ENCODE measurements at regions not wholly inside any gene's neighbourhood (a gene's known extent, or its start where the extent isn't known, plus 50 kb on each side); places are given as distances from the start of the nearest gene placed in this dataset.

DNA sequence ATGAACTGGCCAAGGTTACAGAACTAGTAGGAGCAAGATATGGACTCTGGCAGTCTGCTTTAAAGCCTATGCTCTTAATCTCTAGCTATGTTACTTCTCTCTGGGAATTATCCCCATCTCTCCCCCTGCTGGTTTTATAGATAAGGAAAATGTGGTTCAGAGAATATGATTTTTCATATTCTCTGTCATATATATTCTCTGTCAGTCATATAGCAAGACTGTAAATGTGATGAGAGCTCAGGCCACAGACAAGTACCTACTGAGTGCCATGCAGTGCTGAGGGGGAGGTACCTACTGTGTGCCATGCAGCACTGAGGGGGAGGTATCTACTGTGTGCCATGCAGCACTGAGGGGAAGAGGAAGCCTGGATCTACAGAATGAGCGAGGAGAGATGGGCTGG lies 220.3 kb upstream of the FGGY start:
- peak in 3 of 4 experiments; percentile 12 to 66 (median 59) for DNase-seq (ENCODE audit: extremely low read depth in 1 of 4, low spot score in 3 of 4)
- H3K9ac ChIP-seq (ENCODE audit: insufficient read depth in 1 of 2, low read depth in 2 of 2, low read length in 2 of 2): no peak overlapping the region; a peak in 1 of 4 replicates
- no peak overlapping the region for H3K27ac ChIP-seq (ENCODE audit: extremely low read depth, low read depth, low read length)
- in situ Hi-C loops (cut with MboI): no loop called here
- H2AFZ ChIP-seq (ENCODE audit: low read depth, low read length): no peak overlapping the region
- no peak overlapping the region for H3K4me3 ChIP-seq
- peak; percentile 88 for ATAC-seq
- CTCF ChIA-PET (ENCODE audit: low intra/inter-chr PET ratio): interaction anchor here (0.6 kb wide), 1 partner anchor 12 kb away, joined by 3 read pairs; no protein-coding TSS in a partner anchor
- 45% methylated on average over 1 of the region's 1 CpG for WGBS (ENCODE audit: insufficient coverage, low coverage, missing lambda C conversion rate)
- no peaks in the 10 kb centered on the region for H3K79me2 ChIP-seq (ENCODE audit: control insufficient read depth, insufficient read depth, low read length)
- no peaks in the 10 kb centered on the region; the same call in 1 of the 2 replicates for H4K20me1 ChIP-seq (replicated peaks; ENCODE audit: control insufficient read depth, insufficient read depth, low read length)
- H3K27me3 ChIP-seq (ENCODE audit: control insufficient read depth in 2 of 2, insufficient read depth in 2 of 2, low read length in 2 of 2): no peaks in the 10 kb centered on the region
- FAIRE-seq: peak; percentile 85
- H3K9me1 ChIP-seq (ENCODE audit: control insufficient read depth, insufficient read depth, low read length): no peaks in the 10 kb centered on the region
- POLR2A ChIA-PET: interaction anchor here (0.5 to 1.4 kb wide), 4 partner anchors 8 to 293 kb away, joined by 3 to 5 read pairs (median 3); partner anchors contain the start of gene JUN
- BruUV-seq (replicated peaks): no TSS peak
- peaks cover 12 to 23% of the 10 kb centered on the region in 2 experiments for H3K4me1 ChIP-seq (replicated peaks in 1 of 2; ENCODE audit: control insufficient read depth in 2 of 2, insufficient read depth in 2 of 2, low read length in 2 of 2)
- H3K9me3 ChIP-seq (replicated peaks; ENCODE audit: control insufficient read depth, insufficient read depth, low read depth, low read length): no peaks in the 10 kb centered on the region
- H3K36me3 ChIP-seq (ENCODE audit: control insufficient read depth, insufficient read depth, low read length): no peaks in the 10 kb centered on the region
- 0 out of 2 replicates have a peak overlapping the region, but pooled peaks have one; percentile 12 for H3K4me2 ChIP-seq (ENCODE audit: insufficient read depth, low read length)
- intact Hi-C loops (cut with micrococcal nuclease): loop anchor here (10.0 kb wide), 1 partner anchor 292 kb away; the partner anchor contains the start of gene JUN
- TF ChIP-seq ZNF584 (CRISPR knock-in tag; IDR thresholded peaks at IDR 0.05; ENCODE audit: low read depth) (no peak), FOXK2 (conservative IDR thresholded peaks at IDR 0.05 in 1 of 2, IDR thresholded peaks at IDR 0.05 in 1 of 2; ENCODE audit: low read depth in 2 of 2) (no peak), ARID1B (IDR thresholded peaks at IDR 0.05) (peak; percentile 86), EP300 (IDR thresholded peaks at IDR 0.05; ENCODE audit: low read length) (peak; percentile 52; the same call in 1 of the 2 replicates), RBM39 (optimal IDR thresholded peaks at IDR 0.05; ENCODE audit: low read depth, low read length) (no peak), CBFB (CRISPR knock-in tag; IDR thresholded peaks at IDR 0.05) (no peak), ZNF274 (IDR thresholded peaks at IDR 0.05; ENCODE audit: borderline replicate concordance, low read depth, low read length) (no peak), SIX5 (IDR thresholded peaks at IDR 0.05; ENCODE audit: borderline replicate concordance in 1 of 2, insufficient read depth in 1 of 2, low read depth in 1 of 2, low read length in 2 of 2) (no peak), KAT8 (IDR thresholded peaks at IDR 0.05; ENCODE audit: low read depth) (no peak), KLF1 (tag; IDR thresholded peaks at IDR 0.05) (no peak), NCOA6 (IDR thresholded peaks at IDR 0.05) (no peak), PHB (CRISPR knock-in tag; IDR thresholded peaks at IDR 0.05) (no peak), ESRRB (CRISPR knock-in tag; IDR thresholded peaks at IDR 0.05; ENCODE audit: borderline replicate concordance) (no peak), ZNF79 (CRISPR knock-in tag; IDR thresholded peaks at IDR 0.05; ENCODE audit: low read depth) (no peak), ZNF324 (CRISPR knock-in tag; IDR thresholded peaks at IDR 0.05) (no peak), STAT5A (IDR thresholded peaks at IDR 0.05; ENCODE audit: borderline replicate concordance, low read length) (peak; percentile 43; the same call in 1 of the 2 replicates), TSC22D4 (tag; IDR thresholded peaks at IDR 0.05) (no peak), NFE2 (IDR thresholded peaks at IDR 0.05; ENCODE audit: low read depth) (no peak), POLR2AphosphoS5 (IDR thresholded peaks at IDR 0.05; ENCODE audit: control insufficient read depth, insufficient read depth, low read depth, low read length) (no peak)
- TF ChIP-seq, protein P1, sequence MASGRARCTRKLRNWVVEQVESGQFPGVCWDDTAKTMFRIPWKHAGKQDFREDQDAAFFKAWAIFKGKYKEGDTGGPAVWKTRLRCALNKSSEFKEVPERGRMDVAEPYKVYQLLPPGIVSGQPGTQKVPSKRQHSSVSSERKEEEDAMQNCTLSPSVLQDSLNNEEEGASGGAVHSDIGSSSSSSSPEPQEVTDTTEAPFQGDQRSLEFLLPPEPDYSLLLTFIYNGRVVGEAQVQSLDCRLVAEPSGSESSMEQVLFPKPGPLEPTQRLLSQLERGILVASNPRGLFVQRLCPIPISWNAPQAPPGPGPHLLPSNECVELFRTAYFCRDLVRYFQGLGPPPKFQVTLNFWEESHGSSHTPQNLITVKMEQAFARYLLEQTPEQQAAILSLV (tag; IDR thresholded peaks at IDR 0.05): no peak
- TF ChIP-seq, protein P2, sequence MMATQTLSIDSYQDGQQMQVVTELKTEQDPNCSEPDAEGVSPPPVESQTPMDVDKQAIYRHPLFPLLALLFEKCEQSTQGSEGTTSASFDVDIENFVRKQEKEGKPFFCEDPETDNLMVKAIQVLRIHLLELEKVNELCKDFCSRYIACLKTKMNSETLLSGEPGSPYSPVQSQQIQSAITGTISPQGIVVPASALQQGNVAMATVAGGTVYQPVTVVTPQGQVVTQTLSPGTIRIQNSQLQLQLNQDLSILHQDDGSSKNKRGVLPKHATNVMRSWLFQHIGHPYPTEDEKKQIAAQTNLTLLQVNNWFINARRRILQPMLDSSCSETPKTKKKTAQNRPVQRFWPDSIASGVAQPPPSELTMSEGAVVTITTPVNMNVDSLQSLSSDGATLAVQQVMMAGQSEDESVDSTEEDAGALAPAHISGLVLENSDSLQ (IDR thresholded peaks at IDR 0.05): peak; percentile 80
- TF ChIP-seq, protein P3, sequence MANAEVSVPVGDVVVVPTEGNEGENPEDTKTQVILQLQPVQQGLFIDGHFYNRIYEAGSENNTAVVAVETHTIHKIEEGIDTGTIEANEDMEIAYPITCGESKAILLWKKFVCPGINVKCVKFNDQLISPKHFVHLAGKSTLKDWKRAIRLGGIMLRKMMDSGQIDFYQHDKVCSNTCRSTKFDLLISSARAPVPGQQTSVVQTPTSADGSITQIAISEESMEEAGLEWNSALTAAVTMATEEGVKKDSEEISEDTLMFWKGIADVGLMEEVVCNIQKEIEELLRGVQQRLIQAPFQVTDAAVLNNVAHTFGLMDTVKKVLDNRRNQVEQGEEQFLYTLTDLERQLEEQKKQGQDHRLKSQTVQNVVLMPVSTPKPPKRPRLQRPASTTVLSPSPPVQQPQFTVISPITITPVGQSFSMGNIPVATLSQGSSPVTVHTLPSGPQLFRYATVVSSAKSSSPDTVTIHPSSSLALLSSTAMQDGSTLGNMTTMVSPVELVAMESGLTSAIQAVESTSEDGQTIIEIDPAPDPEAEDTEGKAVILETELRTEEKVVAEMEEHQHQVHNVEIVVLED (CRISPR knock-in tag; IDR thresholded peaks at IDR 0.05): no peak
